HepG2 (cell line): ENCODE measurements at regions not wholly inside any gene's neighbourhood (a gene's known extent, or its start where the extent isn't known, plus 50 kb on each side); places are given as distances from the start of the nearest gene placed in this dataset.

Experiments
- CEBPB ChIP-seq: IDR thresholded peaks from 2 replicates; pipeline ENCODE4 v1.6.1; 2011; ENCODE audit warnings: low read depth, low read length, improper control_type of control experiment, borderline replicate concordance
- CTCF ChIP-seq: sonication (generic); formaldehyde crosslinking; IDR thresholded peaks from 2 replicates; pipeline ENCODE4 v1.5.0; 2020; ENCODE audit warnings: mild to moderate bottlenecking, missing genetic modification reagents, moderate library complexity
- GABPA ChIP-seq, 2 experiments: IDR thresholded peaks; 2 replicates each; pipeline ENCODE4 v1.6.1; 2011 to 2016; ENCODE audit warnings: low read depth in 2 of 2, low read length in 1 of 2, missing biosample characterization in 1 of 2, missing genetic modification characterization in 1 of 2
- KDM1A ChIP-seq: IDR thresholded peaks from 2 replicates; pipeline ENCODE4 v1.6.1; 2016; ENCODE audit warnings: missing compliant biosample characterization
- KMT2A ChIP-seq: sonication (generic); formaldehyde crosslinking; IDR thresholded peaks from 2 replicates; pipeline ENCODE4 v1.4.0; 2020; ENCODE audit warnings: missing genetic modification reagents
- MYNN ChIP-seq: sonication (generic); formaldehyde crosslinking; IDR thresholded peaks from 2 replicates; pipeline ENCODE4 v1.4.0; 2020; ENCODE audit warnings: mild to moderate bottlenecking, low read depth, missing genetic modification reagents
- SIN3B ChIP-seq: fragments of 150-350 bp; IDR thresholded peaks from 2 replicates; pipeline ENCODE4 v1.6.1; 2014; ENCODE audit warnings: low read length
- SMAD3 ChIP-seq: sonication (generic); formaldehyde crosslinking; IDR thresholded peaks from 2 replicates; pipeline ENCODE4 v1.4.0; 2020; ENCODE audit warnings: missing genetic modification reagents
- TBP ChIP-seq: sonication (generic); formaldehyde crosslinking; IDR thresholded peaks from 2 replicates; pipeline ENCODE4 v1.5.0; 2020; ENCODE audit warnings: missing genetic modification reagents
- TEF ChIP-seq: sonication (generic); formaldehyde crosslinking; IDR thresholded peaks from 2 replicates; pipeline ENCODE4 v1.5.0; 2020; ENCODE audit warnings: missing genetic modification reagents
- U2AF2 ChIP-seq: fragments of 200-400 bp; formaldehyde crosslinking; IDR thresholded peaks from 2 replicates; pipeline ENCODE4 v1.6.1; 2017; ENCODE audit warnings: low read depth, mild to moderate bottlenecking, low read length
- ZNF274 ChIP-seq: sonication (generic); formaldehyde crosslinking; IDR thresholded peaks from 2 replicates; pipeline ENCODE4 v1.5.1; 2020; ENCODE audit warnings: mild to moderate bottlenecking, missing genetic modification reagents
- ZNF570 ChIP-seq: sonication (generic); formaldehyde crosslinking; IDR thresholded peaks from 2 replicates; pipeline ENCODE4 v1.4.0; 2020; ENCODE audit warnings: mild to moderate bottlenecking, missing genetic modification reagents, borderline replicate concordance
- ZNF720 ChIP-seq: sonication (generic); formaldehyde crosslinking; IDR thresholded peaks from 2 replicates; pipeline ENCODE4 v1.4.0; 2020; ENCODE audit warnings: missing genetic modification reagents

GRCh38 chr12:70121562-70121961, 121.7 kb upstream of the CNOT2 start:
- no peak for TF ChIP-seq TEF (CRISPR knock-in tag)
- TF ChIP-seq MYNN (CRISPR knock-in tag), result no peak
- no peak for TF ChIP-seq CTCF
- TF ChIP-seq ZNF274, result no peak
- TF ChIP-seq ZNF720 (CRISPR knock-in tag), result no peak
- no peak for TF ChIP-seq KMT2A (CRISPR knock-in tag)
- no peak for TF ChIP-seq ZNF570 (CRISPR knock-in tag)
- TF ChIP-seq TBP, result no peak
- TF ChIP-seq CEBPB, result no peak
- no peak for TF ChIP-seq KDM1A (CRISPR knock-in tag)
- no peak for TF ChIP-seq U2AF2
- TF ChIP-seq GABPA (IDR thresholded peaks at IDR 0.05; ENCODE audit: low read depth, low read length), result no peak
- no peak for TF ChIP-seq GABPA (CRISPR knock-in tag; IDR thresholded peaks at IDR 0.05; ENCODE audit: low read depth)
- TF ChIP-seq SIN3B, result no peak
- no peak for TF ChIP-seq SMAD3 (CRISPR knock-in tag)
